GM19035 (cell line): ENCODE measurements at regions not wholly inside any gene's neighbourhood (a gene's known extent, or its start where the extent isn't known, plus 50 kb on each side); places are given as distances from the start of the nearest gene placed in this dataset.

Experiments used
- ATAC-seq: cut with Tn5 transposase; IDR thresholded peaks from one replicate; pipeline ENCODE4 v1.9.1; 2021; ENCODE audit not compliant: unreplicated experiment

GRCh38 chr6:84525907-84526306 is 238.5 kb downstream of the TBX18 start:
- ATAC-seq, result no peak

DNA sequence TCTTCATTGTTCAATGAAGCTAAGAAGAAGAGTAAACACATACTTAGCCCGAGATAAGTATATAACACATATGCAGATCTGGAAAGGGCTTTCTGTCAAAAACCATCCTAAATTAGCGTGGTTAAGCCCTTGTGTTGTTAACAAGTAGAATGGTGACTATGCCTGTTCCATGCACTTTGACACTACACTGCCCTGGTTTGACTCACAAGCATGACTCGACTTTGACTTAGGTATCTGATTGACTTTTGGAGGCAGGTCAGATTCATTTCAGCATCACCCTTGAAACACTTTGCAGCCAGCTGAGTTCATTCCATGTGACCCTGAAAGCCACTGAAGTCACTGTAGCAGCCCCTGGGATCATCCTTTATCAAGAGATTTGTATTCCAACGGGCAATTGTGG is 239.8 kb downstream of the TBX18 start:
- ATAC-seq, result no peak

GRCh38 chr6:84522135-84522549 is 242.3 kb downstream of the TBX18 start:
- no peak for ATAC-seq

GRCh38 chr6:84521511-84521910 is 242.9 kb downstream of the TBX18 start:
- ATAC-seq, result no peak

GRCh38 chr6:84517741-84518530 is 246.5 kb downstream of the TBX18 start:
- ATAC-seq, result no peak

DNA sequence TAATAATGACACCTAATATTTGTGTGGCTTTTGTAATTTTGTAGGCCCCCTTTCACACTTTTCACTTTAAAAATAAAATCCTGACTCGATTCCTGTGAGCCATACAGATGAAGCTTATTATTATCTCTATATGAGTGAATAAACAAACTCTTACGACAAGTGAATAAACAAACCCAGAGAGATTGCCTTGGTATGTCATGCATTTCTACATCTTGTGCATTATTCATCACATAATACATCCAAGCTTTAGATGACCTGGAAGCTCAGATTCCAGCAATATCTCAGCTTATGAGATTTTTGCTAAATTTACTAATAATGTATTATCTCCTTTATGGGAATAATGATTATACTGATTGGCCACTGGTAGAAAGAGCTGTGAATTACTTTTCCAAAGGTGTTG is 248.2 kb downstream of the TBX18 start:
- ATAC-seq, result no peak

- no peak for ATAC-seq
These were observed 249.3 kb downstream of the TBX18 start for GRCh38 chr6:84515067-84515466.

GRCh38 chr6:84514089-84514971 is 250.1 kb downstream of the TBX18 start:
- no peak for ATAC-seq

GRCh38 chr6:84512391-84512790 is 252.0 kb downstream of the TBX18 start:
- no peak for ATAC-seq

- ATAC-seq, result no peak
These were observed 252.5 kb downstream of the TBX18 start for GRCh38 chr6:84511929-84512328.

DNA sequence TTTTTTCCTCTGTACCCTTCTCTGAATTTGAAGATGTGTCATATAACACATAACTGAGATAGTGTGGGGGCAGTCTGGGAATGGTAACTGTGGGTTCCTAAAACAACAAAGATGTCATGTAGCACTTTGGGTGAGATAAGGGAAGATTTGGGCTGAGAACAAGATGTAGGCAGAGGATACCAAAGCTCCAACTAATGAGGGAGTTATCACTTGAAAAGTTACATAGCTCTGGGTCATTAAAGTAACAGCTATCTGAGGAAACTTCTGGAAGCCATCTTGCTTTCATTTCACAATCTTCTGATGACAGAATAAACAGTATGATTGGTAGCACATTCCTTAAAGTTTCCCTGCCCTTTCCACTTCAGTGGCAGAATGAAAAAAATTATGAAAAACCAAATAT is 255.4 kb downstream of the TBX18 start:
- ATAC-seq, result no peak

GRCh38 chr6:84508334-84508733 is 256.1 kb downstream of the TBX18 start:
- ATAC-seq, result no peak

- no peak for ATAC-seq
These were observed 260.4 kb downstream of the TBX18 start for GRCh38 chr6:84504025-84504424.

- no peak for ATAC-seq
These were observed 263.1 kb downstream of the TBX18 start for GRCh38 chr6:84501315-84501714.

- no peak for ATAC-seq
These were observed 263.7 kb downstream of the TBX18 start for GRCh38 chr6:84500726-84501125.

DNA sequence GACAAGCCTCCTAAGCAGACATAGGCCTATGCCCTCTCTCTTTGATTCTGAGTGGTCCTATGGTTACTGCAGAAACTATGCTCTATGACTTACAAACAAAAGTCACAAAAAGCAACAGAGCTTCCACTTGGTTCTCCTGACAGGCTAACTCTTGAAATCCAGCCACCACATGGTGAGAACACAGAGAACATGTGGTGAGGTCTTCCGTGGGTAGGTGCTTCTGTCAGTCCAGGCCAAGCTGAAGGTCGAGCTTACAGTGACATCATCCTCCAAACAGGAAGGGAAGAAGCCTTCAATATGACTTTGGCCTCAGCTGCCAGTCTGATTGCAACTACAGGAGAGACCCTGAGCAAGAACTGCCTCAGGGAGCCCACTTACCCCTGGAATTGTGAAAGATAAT is 265.5 kb downstream of the TBX18 start:
- ATAC-seq, result no peak

DNA sequence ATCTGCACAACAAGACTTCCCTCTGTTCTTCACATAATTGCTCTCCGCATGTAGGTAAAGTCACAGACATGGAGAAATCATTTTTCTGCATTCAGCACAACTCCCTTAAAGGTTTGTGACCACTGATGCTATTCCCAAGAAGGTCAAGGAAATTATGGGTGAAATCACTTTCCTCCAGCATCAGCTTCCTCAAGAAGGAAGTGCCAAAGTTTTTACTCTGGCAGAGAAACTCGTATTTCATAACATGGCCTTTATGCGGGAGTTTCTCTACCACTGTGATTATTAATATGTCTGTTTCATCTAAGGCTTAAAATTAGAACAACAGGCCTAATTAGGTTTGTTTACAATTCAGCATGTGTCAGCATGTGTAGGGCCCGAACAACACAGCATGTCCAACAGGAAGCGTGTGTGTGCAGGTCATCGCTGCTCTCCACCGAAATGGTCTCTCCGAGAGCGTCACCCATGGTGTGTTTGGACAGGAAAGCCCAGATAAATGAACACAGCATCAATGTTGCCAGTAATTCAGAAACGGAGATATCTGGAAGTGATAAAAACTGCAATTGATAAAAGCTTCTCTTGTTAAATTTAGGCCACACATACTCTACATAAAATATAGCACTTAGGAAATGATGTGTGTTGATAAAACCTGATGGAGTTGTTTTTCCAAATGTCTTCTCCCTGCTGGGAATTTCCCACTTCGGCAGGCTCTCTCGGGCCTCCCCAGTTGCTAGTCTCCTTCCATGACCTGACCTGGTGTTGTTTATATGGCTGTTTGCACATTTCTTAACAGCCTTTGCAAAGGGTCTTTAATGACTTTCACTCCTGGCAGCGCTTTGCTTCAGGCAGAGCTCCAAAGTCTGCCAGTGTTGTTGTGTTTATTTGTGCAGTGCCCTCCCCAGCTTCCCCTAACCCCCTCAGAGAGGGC is 265.1 kb upstream of the CEP162 start:
- ATAC-seq, result no peak

GRCh38 chr6:84489598-84489997 is 262.2 kb upstream of the CEP162 start:
- no peak for ATAC-seq

DNA sequence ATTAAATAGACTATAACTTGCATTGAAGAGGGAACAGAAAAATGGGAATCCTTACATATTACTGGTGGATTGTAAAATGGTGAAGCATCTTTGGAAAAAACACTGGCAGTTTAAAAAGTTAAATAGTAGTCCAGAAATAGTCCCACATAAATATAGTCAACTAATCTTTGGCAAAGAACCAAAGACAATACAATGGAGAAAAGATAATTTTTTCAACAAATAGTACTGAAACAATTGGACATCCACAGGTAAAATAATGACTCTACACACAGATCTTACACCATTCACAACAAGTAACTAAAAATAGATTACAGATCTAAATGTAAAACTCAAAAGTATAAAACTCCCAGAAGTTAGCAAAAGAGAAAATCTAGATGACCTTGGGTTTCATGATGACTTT is 259.1 kb upstream of the CEP162 start:
- ATAC-seq, result no peak

DNA sequence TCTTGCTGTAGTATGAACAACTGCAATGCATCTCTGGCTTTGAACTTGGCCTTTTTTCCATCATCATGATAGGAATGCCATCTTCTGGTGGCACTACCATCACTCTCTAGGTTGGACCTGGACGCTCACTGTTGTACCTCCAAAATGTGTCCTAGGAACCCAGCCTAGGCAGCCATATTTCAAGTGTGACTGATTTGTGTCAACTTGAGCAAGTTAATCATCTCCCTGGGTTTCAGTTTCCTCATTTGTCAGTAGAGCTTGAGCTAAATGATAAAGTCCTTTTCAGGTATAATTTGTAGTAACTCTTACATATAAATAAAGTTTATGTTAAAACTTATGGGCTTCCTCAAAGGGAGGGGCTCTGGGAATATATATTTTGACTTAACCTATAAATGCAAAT is 241.7 kb upstream of the CEP162 start:
- ATAC-seq, result no peak

DNA sequence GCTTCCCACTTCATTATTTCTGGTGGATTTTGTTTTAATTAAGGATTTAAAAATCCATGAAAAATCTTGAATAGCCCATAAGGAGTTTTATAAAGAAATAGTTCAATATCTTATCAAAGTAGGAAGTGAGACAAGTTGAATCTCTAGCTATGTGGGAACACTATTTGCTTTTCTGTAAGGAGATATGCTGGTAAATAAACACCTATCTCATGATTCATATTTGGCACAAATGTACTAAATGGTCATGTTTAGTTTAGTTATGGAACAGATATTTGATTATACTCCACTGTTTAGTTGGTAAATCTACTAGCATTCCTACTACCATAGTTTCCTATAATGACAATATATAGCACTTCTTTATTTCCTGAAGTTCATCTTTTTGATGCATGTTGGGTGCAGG is 239.9 kb upstream of the CEP162 start:
- ATAC-seq, result no peak
